ENCODE measurements at regions not wholly inside any gene's neighbourhood (a gene's known extent, or its start where the extent isn't known, plus 50 kb on each side); places are given as distances from the start of the nearest gene placed in this dataset.

- no peak for DNase-seq (ENCODE audit: extremely low read depth, low read depth, low spot score)
Measured at GRCh38 chr5:164545507-164545906, 1040.1 kb downstream of the MAT2B start.

GRCh38 chr5:164553851-164554250 is 1048.4 kb downstream of the MAT2B start:
- no peak for DNase-seq (ENCODE audit: extremely low read depth, low read depth, low spot score)

DNA sequence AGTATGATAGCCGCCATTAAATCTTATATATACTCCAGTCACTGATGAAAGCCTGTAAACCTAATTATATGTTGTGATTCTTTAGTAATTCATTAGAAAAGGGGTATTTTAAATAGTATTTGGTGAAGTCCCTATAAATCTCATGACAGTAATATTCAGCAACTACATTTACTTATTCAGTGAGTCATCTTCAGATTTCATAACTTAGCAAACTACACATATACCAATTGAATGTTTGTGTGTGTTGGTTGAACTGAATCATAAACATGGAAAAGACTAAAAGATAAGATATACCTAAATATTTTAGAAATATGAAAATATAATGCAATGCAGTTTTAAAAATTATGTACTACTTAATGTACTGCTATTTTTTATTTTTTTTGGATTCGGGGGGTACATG is 1050.4 kb downstream of the MAT2B start:
- DNase-seq (ENCODE audit: extremely low read depth, low read depth, low spot score), result no peak

DNA sequence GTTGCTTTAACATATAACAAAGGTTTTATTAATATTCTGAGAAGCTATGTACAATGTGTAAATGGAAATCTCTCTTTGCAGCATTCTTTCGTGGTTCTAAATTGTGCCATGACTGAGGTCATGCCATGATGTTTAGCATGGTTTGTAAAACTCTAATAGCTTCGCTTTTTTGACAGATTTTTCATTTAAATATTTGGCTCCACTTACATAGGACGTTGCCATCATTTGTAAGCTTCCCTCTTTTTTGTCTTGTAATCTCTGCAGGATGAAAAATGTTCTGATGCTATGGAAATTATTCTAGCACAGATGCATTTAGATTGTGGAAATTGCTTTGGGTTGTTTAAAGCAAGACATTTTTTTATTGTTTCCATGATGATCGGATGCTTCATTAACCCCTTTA is 1054.8 kb downstream of the MAT2B start:
- DNase-seq (ENCODE audit: extremely low read depth, low read depth, low spot score), result no peak

- no peak for DNase-seq (ENCODE audit: extremely low read depth, low read depth, low spot score)
Measured at GRCh38 chr5:164561933-164562872, 1056.8 kb downstream of the MAT2B start.

DNA sequence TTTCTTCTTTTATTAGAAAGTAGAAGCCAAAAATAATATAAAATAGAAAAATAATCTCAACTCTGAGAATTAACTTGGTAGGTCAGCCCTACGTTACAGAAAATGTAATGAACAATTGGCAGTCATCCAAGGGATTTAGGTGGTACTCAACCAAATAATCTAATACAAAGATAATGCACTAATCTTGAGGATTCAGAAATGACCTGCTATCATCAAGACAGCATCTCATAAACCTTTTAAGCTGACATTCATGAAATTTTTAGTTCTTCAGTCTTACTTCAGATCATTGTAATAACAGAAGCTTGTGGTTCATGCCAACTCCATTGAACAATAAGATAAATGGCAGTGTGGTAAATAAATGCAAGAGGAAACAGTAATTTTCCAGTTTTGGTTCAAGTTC is 1058.0 kb downstream of the MAT2B start:
- DNase-seq (ENCODE audit: extremely low read depth, low read depth, low spot score), result no peak

DNA sequence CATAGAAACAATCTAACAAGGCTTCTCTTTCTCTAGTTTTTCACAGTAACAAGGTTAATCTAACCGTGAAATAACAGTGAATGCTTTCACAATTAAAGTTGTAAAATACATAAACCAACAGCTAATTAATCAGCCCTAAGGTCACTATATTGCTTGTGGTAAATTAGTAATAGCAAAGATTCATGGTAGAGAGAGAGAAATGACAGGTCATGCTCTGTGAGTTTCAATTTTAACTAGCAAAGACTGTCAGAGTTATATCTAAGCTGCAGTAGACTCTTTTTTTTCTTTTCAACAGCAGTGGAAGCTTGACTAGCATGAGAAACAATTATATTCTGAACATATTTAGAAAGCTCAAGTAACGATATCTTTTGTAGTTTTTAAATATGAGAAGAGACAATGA is 1068.0 kb downstream of the MAT2B start:
- no peak for DNase-seq (ENCODE audit: extremely low read depth, low read depth, low spot score)

DNA sequence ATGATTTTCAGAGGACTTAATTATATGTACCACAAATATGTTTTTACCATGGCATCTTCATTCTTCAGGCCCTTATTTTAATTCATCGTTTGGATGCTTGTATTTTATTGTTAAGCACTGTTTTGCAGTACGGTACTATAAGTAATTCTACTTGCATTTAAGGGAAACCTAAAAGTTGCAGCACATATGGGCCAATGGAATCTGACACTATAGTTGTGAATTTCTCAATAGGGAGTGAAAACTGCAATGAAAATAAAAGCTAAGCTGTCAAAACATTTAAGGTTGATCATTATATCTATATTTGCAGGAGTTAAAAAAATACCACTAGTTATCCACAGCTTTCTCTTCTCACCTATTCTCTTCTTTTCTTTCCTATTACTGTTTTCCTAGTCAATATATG is 1071.8 kb downstream of the MAT2B start:
- no peak for DNase-seq (ENCODE audit: extremely low read depth, low read depth, low spot score)

DNA sequence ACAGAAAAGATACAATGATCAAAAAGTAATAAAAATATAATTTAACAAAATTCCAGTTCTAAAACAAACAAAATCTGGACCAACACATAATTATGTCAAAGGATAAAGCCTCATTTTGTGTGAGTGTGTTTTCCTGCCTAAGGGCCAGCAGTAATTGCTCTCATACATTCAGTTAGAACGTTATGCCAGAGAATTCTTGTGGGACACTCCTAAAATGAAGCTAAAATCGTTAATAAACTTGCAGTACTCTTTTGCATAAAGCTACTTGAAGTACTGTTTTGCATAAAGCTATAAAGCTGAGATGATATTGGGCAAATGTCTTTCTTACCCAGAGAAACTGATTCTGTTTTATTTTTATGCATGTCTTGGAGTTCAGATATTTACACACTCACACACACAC is 1072.3 kb downstream of the MAT2B start:
- no peak for DNase-seq (ENCODE audit: extremely low read depth, low read depth, low spot score)

DNA sequence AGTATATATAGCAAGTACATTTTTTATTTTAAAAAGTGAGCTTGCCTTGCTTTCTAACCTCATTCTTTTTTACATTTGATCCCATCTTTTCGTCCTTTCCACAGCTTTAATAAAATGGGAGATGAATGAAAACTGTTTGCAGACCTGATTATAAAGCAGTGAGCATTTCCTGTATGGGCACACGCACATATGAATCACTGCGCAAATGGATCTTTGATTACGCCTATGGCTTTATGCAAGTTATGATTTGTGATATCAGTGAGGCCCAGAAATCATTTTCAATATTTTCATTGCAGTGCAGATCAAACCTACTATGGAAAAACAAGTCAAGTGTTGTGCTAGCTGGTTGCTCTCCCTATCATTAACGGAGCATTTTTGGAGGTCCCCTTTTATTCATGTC is 1073.0 kb downstream of the MAT2B start:
- no peak for DNase-seq (ENCODE audit: extremely low read depth, low read depth, low spot score)

- DNase-seq (ENCODE audit: extremely low read depth, low read depth, low spot score), result no peak
Measured at GRCh38 chr5:164578911-164579310, 1073.5 kb downstream of the MAT2B start.

- DNase-seq (ENCODE audit: extremely low read depth, low read depth, low spot score), result no peak
Measured at GRCh38 chr5:164580155-164580554, 1074.7 kb downstream of the MAT2B start.

GRCh38 chr5:164581889-164582288 is 1076.5 kb downstream of the MAT2B start:
- DNase-seq (ENCODE audit: extremely low read depth, low read depth, low spot score), result no peak

DNA sequence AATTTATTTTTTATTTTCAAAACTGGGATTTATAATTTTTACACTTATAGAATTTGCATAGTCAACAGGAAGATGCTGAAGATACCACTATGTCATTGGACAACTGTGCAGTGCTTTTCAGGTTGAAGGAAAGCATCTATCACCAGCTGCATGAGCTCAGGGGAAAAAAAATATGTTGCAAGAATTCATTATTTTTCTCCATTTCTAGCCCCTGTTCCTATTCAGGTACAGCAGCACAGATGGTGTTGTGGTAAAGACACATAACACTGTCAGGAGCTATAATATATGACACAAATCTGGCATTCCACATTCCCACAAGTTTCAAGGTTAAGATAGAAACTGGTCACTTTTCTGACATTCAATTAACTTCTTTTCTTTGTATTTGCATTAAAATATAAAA is 1088.6 kb downstream of the MAT2B start:
- no peak for DNase-seq (ENCODE audit: extremely low read depth, low read depth, low spot score)

GRCh38 chr5:164597293-164597900 is 1092.0 kb downstream of the MAT2B start:
- DNase-seq (ENCODE audit: extremely low read depth, low read depth, low spot score), result no peak

GRCh38 chr5:164600274-164600673 is 1094.9 kb downstream of the MAT2B start:
- no peak for DNase-seq (ENCODE audit: extremely low read depth, low read depth, low spot score)

GRCh38 chr5:164600929-164601535 is 1095.6 kb downstream of the MAT2B start:
- no peak for DNase-seq (ENCODE audit: extremely low read depth, low read depth, low spot score)

DNA sequence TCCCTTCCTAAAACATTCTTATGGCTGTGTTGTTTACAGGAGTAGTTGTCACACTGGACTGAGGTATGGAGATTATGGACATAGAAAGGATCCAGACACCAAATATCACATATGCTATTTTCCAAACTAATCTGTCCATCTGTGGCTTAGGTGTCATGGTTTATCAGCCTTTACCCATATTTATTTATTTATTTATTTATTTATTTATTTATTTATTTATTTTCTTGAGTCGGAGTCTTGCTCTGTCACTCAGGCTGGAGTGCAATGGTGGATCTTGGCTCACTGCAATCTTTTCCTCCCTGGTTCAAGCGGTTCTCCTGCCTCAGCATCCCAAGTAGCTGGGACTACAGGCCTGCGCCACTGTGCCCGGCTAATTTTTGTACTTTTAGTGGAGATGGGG is 1103.1 kb downstream of the MAT2B start:
- DNase-seq (ENCODE audit: extremely low read depth, low read depth, low spot score), result no peak

- DNase-seq (ENCODE audit: extremely low read depth, low read depth, low spot score), result no peak
Measured at GRCh38 chr5:164610374-164610773, 1105.0 kb downstream of the MAT2B start.

DNA sequence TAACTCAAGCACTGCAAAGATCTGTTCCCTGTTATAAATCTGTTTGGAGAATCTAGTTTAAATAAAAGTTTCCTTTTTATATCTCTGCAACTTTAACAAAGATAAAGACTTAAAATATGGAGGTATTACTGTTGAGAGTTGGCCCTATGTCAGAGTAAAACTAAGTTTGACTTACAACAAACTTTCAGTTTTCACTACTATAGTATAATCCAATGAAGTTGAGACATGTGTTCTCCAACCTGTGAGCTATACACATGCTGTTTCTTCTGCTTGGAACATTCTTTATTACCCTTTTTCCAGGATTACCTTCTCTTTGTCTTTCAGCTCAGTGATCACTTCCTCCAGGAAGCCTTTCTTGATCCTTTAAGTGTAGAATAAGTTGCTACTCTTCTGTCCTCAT is 1109.3 kb downstream of the MAT2B start:
- no peak for DNase-seq (ENCODE audit: extremely low read depth, low read depth, low spot score)

GRCh38 chr5:164617290-164617689 is 1111.9 kb downstream of the MAT2B start:
- no peak for DNase-seq (ENCODE audit: extremely low read depth, low read depth, low spot score)

DNA sequence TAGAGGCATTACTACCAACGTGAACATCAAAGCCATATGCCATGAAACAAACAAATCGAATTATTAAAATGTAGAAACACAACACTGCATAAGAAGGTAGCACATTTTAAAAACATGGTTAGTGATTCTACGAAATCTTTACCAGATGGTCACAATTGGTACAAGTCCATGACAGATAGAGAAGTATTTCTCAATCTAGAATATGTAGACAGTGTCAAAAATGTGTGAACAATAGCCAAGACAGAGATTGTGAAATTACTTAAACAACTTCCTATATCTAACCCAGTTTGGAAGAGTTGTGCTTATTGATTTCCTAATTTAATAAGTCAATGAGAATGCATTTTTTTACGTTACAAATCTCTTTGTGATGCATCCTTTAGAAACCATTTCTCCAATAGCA is 1121.6 kb downstream of the MAT2B start:
- no peak for DNase-seq (ENCODE audit: extremely low read depth, low read depth, low spot score)
